Bronchial epithelial cell (primary cell): ENCODE measurements at regions not wholly inside any gene's neighbourhood (a gene's known extent, or its start where the extent isn't known, plus 50 kb on each side); places are given as distances from the start of the nearest gene placed in this dataset.

Experiments used
- DNase-seq: peaks from one replicate; pipeline ENCODE4 v3.0.0-alpha.2; 2010; ENCODE audit warnings: low read depth
- FAIRE-seq: peaks from 2 replicates; lab custom pipeline; 2011; peaks lifted over from hg19 to GRCh38; lab: Jason Lieb, UNC
- H3K27me3 ChIP-seq: 2 replicates; pipeline ENCODE4 v1.5.1; 2011; ENCODE audit warnings: low read length; ENCODE audit not compliant: control insufficient read depth, insufficient read depth
- H3K36me3 ChIP-seq: 2 replicates; pipeline ENCODE4 v1.5.1; 2011; ENCODE audit warnings: low read length; ENCODE audit not compliant: control insufficient read depth, insufficient read depth
- H3K4me3 ChIP-seq: 2 replicates; pipeline ENCODE4 v1.5.1; 2011; ENCODE audit warnings: mild to moderate bottlenecking, low read depth, low read length, control low read depth
- CTCF ChIP-seq: IDR thresholded peaks from 2 replicates; pipeline ENCODE4 v1.5.1; 2011; ENCODE audit warnings: mild to moderate bottlenecking, moderate library complexity, low read length, control low read depth, inconsistent platforms; ENCODE audit not compliant: insufficient read depth, severe bottlenecking

- TF ChIP-seq CTCF, result no peak
- Histone ChIP-seq H3K4me3 (no peak overlapping the region), H3K36me3 (no peaks in the 10 kb centered on the region), H3K27me3 (no peaks in the 10 kb centered on the region)
- DNase-seq, result peak; percentile 98
- no peak for FAIRE-seq
Observed at GRCh38 chr1:82388679-82389078, 587.9 kb downstream of the ADGRL2 start.

- Histone ChIP-seq H3K4me3 (no peak overlapping the region), H3K27me3 (no peaks in the 10 kb centered on the region), H3K36me3 (no peaks in the 10 kb centered on the region)
- no peak for FAIRE-seq
- TF ChIP-seq CTCF, result no peak
- no peak for DNase-seq
Observed at GRCh38 chr1:82387012-82387366, 586.3 kb downstream of the ADGRL2 start.

- H3K27me3 ChIP-seq, result no peaks in the 10 kb centered on the region
- FAIRE-seq, result no peak
- peak; percentile 45 for DNase-seq
- no peak for TF ChIP-seq CTCF
- no peak overlapping the region for H3K4me3 ChIP-seq
- H3K36me3 ChIP-seq, result no peaks in the 10 kb centered on the region
Observed at GRCh38 chr1:82386365-82387011, 585.8 kb downstream of the ADGRL2 start.

- no peaks in the 10 kb centered on the region for H3K27me3 ChIP-seq
- no peak for TF ChIP-seq CTCF
- no peak for FAIRE-seq
- no peak overlapping the region for H3K4me3 ChIP-seq
- no peaks in the 10 kb centered on the region for H3K36me3 ChIP-seq
- no peak for DNase-seq
Observed at GRCh38 chr1:82384776-82385175, 584.0 kb downstream of the ADGRL2 start.

GRCh38 chr1:82377201-82377884 is 576.6 kb downstream of the ADGRL2 start:
- peak; percentile 38 for TF ChIP-seq CTCF
- no peak overlapping the region for H3K4me3 ChIP-seq
- H3K36me3 ChIP-seq, result no peaks in the 10 kb centered on the region
- FAIRE-seq (peak; percentile 7), DNase-seq (peak; percentile 88)
- no peaks in the 10 kb centered on the region for H3K27me3 ChIP-seq

GRCh38 chr1:82373710-82374109 is 573.0 kb downstream of the ADGRL2 start:
- H3K36me3 ChIP-seq, result no peaks in the 10 kb centered on the region
- no peaks in the 10 kb centered on the region for H3K27me3 ChIP-seq
- no peak for DNase-seq
- no peak for FAIRE-seq
- H3K4me3 ChIP-seq, result no peak overlapping the region
- no peak for TF ChIP-seq CTCF
